Right lobe of liver (tissue), 4 donors: ENCODE measurements at regions not wholly inside any gene's neighbourhood (a gene's known extent, or its start where the extent isn't known, plus 50 kb on each side); places are given as distances from the start of the nearest gene placed in this dataset.

Experiments used
- POLR2A ChIP-seq: fragments of 450-650 bp; IDR thresholded peaks from one replicate; pipeline ENCODE4 v1.6.1; 2017; ENCODE audit warnings: antibody characterized with exemption, mild to moderate bottlenecking
- TF ChIP-seq, protein P1 (sequence below), 4 donors: fragments of 200-600 bp in 3 of 4; fragments of 450-650 bp in 1 of 4; IDR thresholded peaks; one replicate each; pipeline versions ENCODE4 v1.5.1 to v1.8.0; 2016 to 2022; ENCODE audit warnings: antibody characterized with exemption in 4 of 4, mild to moderate bottlenecking in 2 of 4
- donor health status: DM: no; HTN: no; CAD: no.
- donor health status: DM: no; HTN: no; CAD: no.
- donor health status: DM: no; HTN: yes; CAD: no.

DNA sequence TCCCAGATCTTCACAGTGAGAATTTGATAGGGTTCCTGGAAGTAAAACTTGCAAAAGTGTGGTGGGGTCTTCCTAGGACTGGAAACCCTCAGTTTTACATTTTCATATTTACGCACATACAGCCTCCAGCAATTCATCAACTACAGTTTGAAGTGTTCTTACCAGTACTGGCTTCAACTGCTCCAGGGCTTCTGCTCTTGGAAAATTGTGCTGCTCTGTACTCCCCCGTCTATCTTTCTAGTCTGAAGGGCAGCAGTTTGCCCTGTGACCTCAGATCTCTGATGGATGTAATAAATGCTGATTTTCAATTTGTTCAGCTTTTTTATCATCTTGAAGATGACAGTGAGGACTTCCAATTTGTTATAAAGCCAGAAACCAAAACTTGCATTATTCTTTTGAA, 458.9 kb upstream of the FSTL5 start:
- TF ChIP-seq, protein P1, sequence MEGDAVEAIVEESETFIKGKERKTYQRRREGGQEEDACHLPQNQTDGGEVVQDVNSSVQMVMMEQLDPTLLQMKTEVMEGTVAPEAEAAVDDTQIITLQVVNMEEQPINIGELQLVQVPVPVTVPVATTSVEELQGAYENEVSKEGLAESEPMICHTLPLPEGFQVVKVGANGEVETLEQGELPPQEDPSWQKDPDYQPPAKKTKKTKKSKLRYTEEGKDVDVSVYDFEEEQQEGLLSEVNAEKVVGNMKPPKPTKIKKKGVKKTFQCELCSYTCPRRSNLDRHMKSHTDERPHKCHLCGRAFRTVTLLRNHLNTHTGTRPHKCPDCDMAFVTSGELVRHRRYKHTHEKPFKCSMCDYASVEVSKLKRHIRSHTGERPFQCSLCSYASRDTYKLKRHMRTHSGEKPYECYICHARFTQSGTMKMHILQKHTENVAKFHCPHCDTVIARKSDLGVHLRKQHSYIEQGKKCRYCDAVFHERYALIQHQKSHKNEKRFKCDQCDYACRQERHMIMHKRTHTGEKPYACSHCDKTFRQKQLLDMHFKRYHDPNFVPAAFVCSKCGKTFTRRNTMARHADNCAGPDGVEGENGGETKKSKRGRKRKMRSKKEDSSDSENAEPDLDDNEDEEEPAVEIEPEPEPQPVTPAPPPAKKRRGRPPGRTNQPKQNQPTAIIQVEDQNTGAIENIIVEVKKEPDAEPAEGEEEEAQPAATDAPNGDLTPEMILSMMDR (IDR thresholded peaks at IDR 0.05): no peak
- TF ChIP-seq POLR2A: no peak
